ENCODE measurements at regions not wholly inside any gene's neighbourhood (a gene's known extent, or its start where the extent isn't known, plus 50 kb on each side); places are given as distances from the start of the nearest gene placed in this dataset.
A peak's percentile ranks its signal among the peaks of the same experiment; 100 is the strongest.

GRCh38 chr4:52231526-52231925, 180.4 kb downstream of the SPATA18 start:
- H3K4me3 ChIP-seq (ENCODE audit: low read depth, low read length), result no peak overlapping the region
- no peaks in the 10 kb centered on the region for H3K36me3 ChIP-seq (ENCODE audit: insufficient read depth, low read length)
- no peaks in the 10 kb centered on the region for H3K4me1 ChIP-seq (ENCODE audit: control insufficient read depth, insufficient read depth, low read length, unreplicated experiment)
- peaks cover 51% of the 10 kb centered on the region for H3K27me3 ChIP-seq (ENCODE audit: insufficient read depth, low read length)
- H3K27ac ChIP-seq (ENCODE audit: low read depth, low read length), result no peak overlapping the region
- no peak overlapping the region for H2AFZ ChIP-seq (ENCODE audit: low read length, unreplicated experiment)
- no peaks in the 10 kb centered on the region for H3K79me2 ChIP-seq (ENCODE audit: control insufficient read depth, insufficient read depth, low read length, unreplicated experiment)

- no peaks in the 10 kb centered on the region for H3K36me3 ChIP-seq (ENCODE audit: insufficient read depth, low read length)
- no peak overlapping the region for H2AFZ ChIP-seq (ENCODE audit: low read length, unreplicated experiment)
- no peaks in the 10 kb centered on the region for H3K4me1 ChIP-seq (ENCODE audit: control insufficient read depth, insufficient read depth, low read length, unreplicated experiment)
- H3K79me2 ChIP-seq (ENCODE audit: control insufficient read depth, insufficient read depth, low read length, unreplicated experiment), result no peaks in the 10 kb centered on the region
- peaks cover 51% of the 10 kb centered on the region for H3K27me3 ChIP-seq (ENCODE audit: insufficient read depth, low read length)
- no peak overlapping the region for H3K27ac ChIP-seq (ENCODE audit: low read depth, low read length)
- peak overlapping the region; percentile 44; the same call in 1 of the 2 replicates for H3K4me3 ChIP-seq (ENCODE audit: low read depth, low read length)
These were observed 183.7 kb downstream of the SPATA18 start for GRCh38 chr4:52234561-52235440.

- Histone ChIP-seq H3K79me2 (ENCODE audit: control insufficient read depth, insufficient read depth, low read length, unreplicated experiment) (no peaks in the 10 kb centered on the region), H3K27me3 (ENCODE audit: insufficient read depth, low read length) (peaks cover 46% of the 10 kb centered on the region), H2AFZ (ENCODE audit: low read length, unreplicated experiment) (no peak overlapping the region), H3K27ac (ENCODE audit: low read depth, low read length) (no peak overlapping the region), H3K4me3 (ENCODE audit: low read depth, low read length) (no peak overlapping the region), H3K36me3 (ENCODE audit: insufficient read depth, low read length) (no peaks in the 10 kb centered on the region), H3K4me1 (ENCODE audit: control insufficient read depth, insufficient read depth, low read length, unreplicated experiment) (no peaks in the 10 kb centered on the region)
These were observed 184.6 kb downstream of the SPATA18 start for GRCh38 chr4:52235552-52236201.

- H2AFZ ChIP-seq (ENCODE audit: low read length, unreplicated experiment), result no peak overlapping the region
- H3K79me2 ChIP-seq (ENCODE audit: control insufficient read depth, insufficient read depth, low read length, unreplicated experiment), result no peaks in the 10 kb centered on the region
- no peaks in the 10 kb centered on the region for H3K4me1 ChIP-seq (ENCODE audit: control insufficient read depth, insufficient read depth, low read length, unreplicated experiment)
- H3K27ac ChIP-seq (ENCODE audit: low read depth, low read length), result no peak overlapping the region
- H3K4me3 ChIP-seq (ENCODE audit: low read depth, low read length), result no peak overlapping the region
- H3K27me3 ChIP-seq (ENCODE audit: insufficient read depth, low read length), result peaks cover 35% of the 10 kb centered on the region
- H3K36me3 ChIP-seq (ENCODE audit: insufficient read depth, low read length), result no peaks in the 10 kb centered on the region
These were observed 190.8 kb downstream of the SPATA18 start for GRCh38 chr4:52241916-52242315.

- no peak overlapping the region for H3K27ac ChIP-seq (ENCODE audit: low read depth, low read length)
- no peaks in the 10 kb centered on the region for H3K79me2 ChIP-seq (ENCODE audit: control insufficient read depth, insufficient read depth, low read length, unreplicated experiment)
- H3K36me3 ChIP-seq (ENCODE audit: insufficient read depth, low read length), result no peaks in the 10 kb centered on the region
- H2AFZ ChIP-seq (ENCODE audit: low read length, unreplicated experiment), result no peak overlapping the region
- H3K4me3 ChIP-seq (ENCODE audit: low read depth, low read length), result no peak overlapping the region
- H3K4me1 ChIP-seq (ENCODE audit: control insufficient read depth, insufficient read depth, low read length, unreplicated experiment), result no peaks in the 10 kb centered on the region
- peaks cover 47% of the 10 kb centered on the region for H3K27me3 ChIP-seq (ENCODE audit: insufficient read depth, low read length)
These were observed 192.3 kb downstream of the SPATA18 start for GRCh38 chr4:52243367-52243766.

- no peaks in the 10 kb centered on the region for H3K79me2 ChIP-seq (ENCODE audit: control insufficient read depth, insufficient read depth, low read length, unreplicated experiment)
- no peaks in the 10 kb centered on the region for H3K36me3 ChIP-seq (ENCODE audit: insufficient read depth, low read length)
- H3K27me3 ChIP-seq (ENCODE audit: insufficient read depth, low read length), result peaks cover 50% of the 10 kb centered on the region
- H3K27ac ChIP-seq (ENCODE audit: low read depth, low read length), result no peak overlapping the region
- H3K4me3 ChIP-seq (ENCODE audit: low read depth, low read length), result no peak overlapping the region
- H3K4me1 ChIP-seq (ENCODE audit: control insufficient read depth, insufficient read depth, low read length, unreplicated experiment), result no peaks in the 10 kb centered on the region
- H2AFZ ChIP-seq (ENCODE audit: low read length, unreplicated experiment), result no peak overlapping the region
These were observed 193.1 kb downstream of the SPATA18 start for GRCh38 chr4:52244103-52244775.

GRCh38 chr4:52244848-52245247, 193.7 kb downstream of the SPATA18 start:
- no peaks in the 10 kb centered on the region for H3K36me3 ChIP-seq (ENCODE audit: insufficient read depth, low read length)
- no peak overlapping the region for H3K4me3 ChIP-seq (ENCODE audit: low read depth, low read length)
- H3K27ac ChIP-seq (ENCODE audit: low read depth, low read length), result no peak overlapping the region
- H3K27me3 ChIP-seq (ENCODE audit: insufficient read depth, low read length), result peaks cover 52% of the 10 kb centered on the region
- no peaks in the 10 kb centered on the region for H3K79me2 ChIP-seq (ENCODE audit: control insufficient read depth, insufficient read depth, low read length, unreplicated experiment)
- no peaks in the 10 kb centered on the region for H3K4me1 ChIP-seq (ENCODE audit: control insufficient read depth, insufficient read depth, low read length, unreplicated experiment)
- no peak overlapping the region for H2AFZ ChIP-seq (ENCODE audit: low read length, unreplicated experiment)

- H3K4me3 ChIP-seq (ENCODE audit: low read depth, low read length), result no peak overlapping the region
- no peaks in the 10 kb centered on the region for H3K4me1 ChIP-seq (ENCODE audit: control insufficient read depth, insufficient read depth, low read length, unreplicated experiment)
- no peak overlapping the region for H2AFZ ChIP-seq (ENCODE audit: low read length, unreplicated experiment)
- peaks cover 63% of the 10 kb centered on the region for H3K27me3 ChIP-seq (ENCODE audit: insufficient read depth, low read length)
- H3K79me2 ChIP-seq (ENCODE audit: control insufficient read depth, insufficient read depth, low read length, unreplicated experiment), result no peaks in the 10 kb centered on the region
- no peak overlapping the region for H3K27ac ChIP-seq (ENCODE audit: low read depth, low read length)
- no peaks in the 10 kb centered on the region for H3K36me3 ChIP-seq (ENCODE audit: insufficient read depth, low read length)
These were observed 195.7 kb downstream of the SPATA18 start for GRCh38 chr4:52246827-52247226.

GRCh38 chr4:52247941-52248340, 196.8 kb downstream of the SPATA18 start:
- H3K4me3 ChIP-seq (ENCODE audit: low read depth, low read length), result no peak overlapping the region
- H2AFZ ChIP-seq (ENCODE audit: low read length, unreplicated experiment), result no peak overlapping the region
- H3K4me1 ChIP-seq (ENCODE audit: control insufficient read depth, insufficient read depth, low read length, unreplicated experiment), result no peaks in the 10 kb centered on the region
- no peak overlapping the region for H3K27ac ChIP-seq (ENCODE audit: low read depth, low read length)
- peaks cover 70% of the 10 kb centered on the region for H3K27me3 ChIP-seq (ENCODE audit: insufficient read depth, low read length)
- no peaks in the 10 kb centered on the region for H3K36me3 ChIP-seq (ENCODE audit: insufficient read depth, low read length)
- H3K79me2 ChIP-seq (ENCODE audit: control insufficient read depth, insufficient read depth, low read length, unreplicated experiment), result no peaks in the 10 kb centered on the region

GRCh38 chr4:52248820-52249219, 197.7 kb downstream of the SPATA18 start:
- H3K27ac ChIP-seq (ENCODE audit: low read depth, low read length), result no peak overlapping the region
- H3K4me3 ChIP-seq (ENCODE audit: low read depth, low read length), result no peak overlapping the region
- H3K36me3 ChIP-seq (ENCODE audit: insufficient read depth, low read length), result no peaks in the 10 kb centered on the region
- H2AFZ ChIP-seq (ENCODE audit: low read length, unreplicated experiment), result no peak overlapping the region
- peaks cover 66% of the 10 kb centered on the region for H3K27me3 ChIP-seq (ENCODE audit: insufficient read depth, low read length)
- no peaks in the 10 kb centered on the region for H3K4me1 ChIP-seq (ENCODE audit: control insufficient read depth, insufficient read depth, low read length, unreplicated experiment)
- no peaks in the 10 kb centered on the region for H3K79me2 ChIP-seq (ENCODE audit: control insufficient read depth, insufficient read depth, low read length, unreplicated experiment)
